ENCODE measurements at regions not wholly inside any gene's neighbourhood (a gene's known extent, or its start where the extent isn't known, plus 50 kb on each side); places are given as distances from the start of the nearest gene placed in this dataset.

- no peak overlapping the region for H3K4me3 ChIP-seq (ENCODE audit: low read depth in 1 of 3, low read length in 3 of 3)
- H3K9ac ChIP-seq (ENCODE audit: low read depth in 1 of 2, low read length in 2 of 2): no peak overlapping the region
- WGBS: 81% methylated on average over 11 of the region's 11 CpGs
- H3K9me3 ChIP-seq (ENCODE audit: control insufficient read depth in 4 of 4, low read length in 3 of 4): no peaks in the 10 kb centered on the region
- no peaks in the 10 kb centered on the region for H3K27me3 ChIP-seq (ENCODE audit: control insufficient read depth in 4 of 4, insufficient read depth in 4 of 4, low read length in 3 of 4)
- peak overlapping the region in 1 of 2 donors; percentile 26 for H3K27ac ChIP-seq (ENCODE audit: low read depth in 1 of 2, low read length in 2 of 2)
- peaks cover 0 to 3% (median 0%) of the 10 kb centered on the region in 4 donors for H3K4me1 ChIP-seq (ENCODE audit: control insufficient read depth in 4 of 4, insufficient read depth in 4 of 4, low read length in 3 of 4)
- H3K36me3 ChIP-seq (ENCODE audit: control insufficient read depth in 4 of 4, insufficient read depth in 3 of 4, low read depth in 1 of 4, low read length in 3 of 4): no peaks in the 10 kb centered on the region
- peak; percentile 28 for DNase-seq (ENCODE audit: low spot score)
- peak; percentile 71 to 74 for TF ChIP-seq RXRA (IDR thresholded peaks at IDR 0.05)
- no peak for TF ChIP-seq GABPA (IDR thresholded peaks at IDR 0.05 in 1 of 2, conservative IDR thresholded peaks at IDR 0.05 in 1 of 2)
- peak; percentile 33 to 47 for TF ChIP-seq RAD21 (IDR thresholded peaks at IDR 0.05)
- peak; percentile 90 for TF ChIP-seq NR2F2 (IDR thresholded peaks at IDR 0.05)
- TF ChIP-seq JUND (IDR thresholded peaks at IDR 0.05): no peak
- no peak for TF ChIP-seq HNF4A (conservative IDR thresholded peaks at IDR 0.05)
- no peak for TF ChIP-seq SP1 (IDR thresholded peaks at IDR 0.05)
- no peak for TF ChIP-seq HNF4G (IDR thresholded peaks at IDR 0.05)
- peak; percentile 37 for TF ChIP-seq REST (IDR thresholded peaks at IDR 0.05)
Observed at GRCh38 chr10:43962346-43963191, 313.9 kb upstream of the ZNF32 start.

GRCh38 chr10:43961523-43962345, 313.1 kb upstream of the ZNF32 start:
- peak; percentile 56 for TF ChIP-seq NR2F2 (IDR thresholded peaks at IDR 0.05)
- TF ChIP-seq GABPA (IDR thresholded peaks at IDR 0.05 in 1 of 2, conservative IDR thresholded peaks at IDR 0.05 in 1 of 2): no peak
- no peaks in the 10 kb centered on the region for H3K9me3 ChIP-seq (ENCODE audit: control insufficient read depth in 4 of 4, low read length in 3 of 4)
- DNase-seq (ENCODE audit: low spot score): peak; percentile 32
- peak overlapping the region; percentile 44 to 50 for H3K27ac ChIP-seq (ENCODE audit: low read depth in 1 of 2, low read length in 2 of 2)
- WGBS: 83% methylated on average over 15 of the region's 15 CpGs
- H3K4me1 ChIP-seq (ENCODE audit: control insufficient read depth in 4 of 4, insufficient read depth in 4 of 4, low read length in 3 of 4): peaks cover 0 to 3% (median 0%) of the 10 kb centered on the region in 4 donors
- H3K9ac ChIP-seq (ENCODE audit: low read depth in 1 of 2, low read length in 2 of 2): no peak overlapping the region
- H3K4me3 ChIP-seq (ENCODE audit: low read depth in 1 of 3, low read length in 3 of 3): no peak overlapping the region
- no peaks in the 10 kb centered on the region for H3K27me3 ChIP-seq (ENCODE audit: control insufficient read depth in 4 of 4, insufficient read depth in 4 of 4, low read length in 3 of 4)
- no peaks in the 10 kb centered on the region for H3K36me3 ChIP-seq (ENCODE audit: control insufficient read depth in 4 of 4, insufficient read depth in 3 of 4, low read depth in 1 of 4, low read length in 3 of 4)

- Histone ChIP-seq H3K27me3 (ENCODE audit: control insufficient read depth in 4 of 4, insufficient read depth in 4 of 4, low read length in 3 of 4) (no peaks in the 10 kb centered on the region), H3K9ac (ENCODE audit: low read depth in 1 of 2, low read length in 2 of 2) (no peak overlapping the region), H3K9me3 (ENCODE audit: control insufficient read depth in 4 of 4, low read length in 3 of 4) (no peaks in the 10 kb centered on the region), H3K27ac (ENCODE audit: low read depth in 1 of 2, low read length in 2 of 2) (no peak overlapping the region), H3K4me3 (ENCODE audit: low read depth in 1 of 3, low read length in 3 of 3) (no peak overlapping the region), H3K36me3 (ENCODE audit: control insufficient read depth in 4 of 4, insufficient read depth in 3 of 4, low read depth in 1 of 4, low read length in 3 of 4) (no peaks in the 10 kb centered on the region), H3K4me1 (ENCODE audit: control insufficient read depth in 4 of 4, insufficient read depth in 4 of 4, low read length in 3 of 4) (peaks cover 0 to 3% (median 0%) of the 10 kb centered on the region in 4 donors)
- no peak for TF ChIP-seq SP1 (IDR thresholded peaks at IDR 0.05)
- no peak for TF ChIP-seq CTCF (IDR thresholded peaks at IDR 0.05; ENCODE audit: low read depth, low read length, missing input control)
- no peak for TF ChIP-seq EGR1 (IDR thresholded peaks at IDR 0.05; ENCODE audit: low read depth in 2 of 2)
- DNase-seq (ENCODE audit: low spot score): peak; percentile 17
- WGBS: 77% methylated on average over 4 of the region's 4 CpGs
Observed at GRCh38 chr10:43960981-43961380, 312.3 kb upstream of the ZNF32 start.

Data from liver (tissue), 8 donors.